ENCODE measurements at regions not wholly inside any gene's neighbourhood (a gene's known extent, or its start where the extent isn't known, plus 50 kb on each side); places are given as distances from the start of the nearest gene placed in this dataset.
A peak's percentile ranks its signal among the peaks of the same experiment; 100 is the strongest.
"Not testable (repeated sequence)": the region's sequence is repeated elsewhere in the genome, so short reads cannot be mapped to it uniquely, and the experiment has no call there.

DNA sequence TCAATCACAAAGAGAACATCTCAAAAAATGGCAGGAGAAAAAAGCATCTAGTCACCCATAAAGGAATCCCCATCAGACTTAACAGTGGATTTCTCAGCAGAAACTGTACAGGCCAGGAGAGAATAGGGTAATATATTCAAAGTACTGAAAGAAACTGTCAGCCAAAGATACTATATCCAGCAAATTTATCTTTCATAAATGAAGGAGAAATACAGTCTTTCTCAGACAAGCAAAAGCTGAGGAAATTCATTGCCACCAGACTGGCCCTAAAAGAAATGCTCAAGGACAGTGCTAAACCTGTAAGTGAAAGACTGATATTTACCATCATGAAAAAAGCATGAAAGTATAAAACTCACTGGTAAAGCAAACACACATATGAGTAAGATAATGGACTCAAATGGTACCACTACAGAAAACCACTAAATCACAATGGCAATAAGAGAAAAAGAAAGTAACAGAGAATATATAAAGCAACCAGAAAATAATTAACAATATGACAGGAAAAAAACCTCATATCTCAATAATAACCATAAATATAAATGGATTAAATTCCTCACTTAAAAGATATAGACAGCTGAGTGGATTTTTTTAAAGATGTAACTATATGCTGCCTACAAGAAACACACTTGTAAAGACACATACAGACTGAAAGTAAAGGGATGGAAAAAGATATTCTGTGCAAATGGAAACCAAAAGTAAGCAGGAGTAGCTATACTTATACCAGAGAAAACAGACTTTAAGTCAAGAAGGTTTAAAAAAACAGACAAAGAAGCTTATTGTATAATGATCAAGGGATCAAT, 83.4 kb upstream of the STK39 start:
- no peak for DNase-seq
- Histone ChIP-seq H3K9me3 (peaks cover 12% of the 10 kb centered on the region), H3K4me3 (no peak overlapping the region), H3K27me3 (no peaks in the 10 kb centered on the region), H3K36me3 (no peaks in the 10 kb centered on the region)

DNA sequence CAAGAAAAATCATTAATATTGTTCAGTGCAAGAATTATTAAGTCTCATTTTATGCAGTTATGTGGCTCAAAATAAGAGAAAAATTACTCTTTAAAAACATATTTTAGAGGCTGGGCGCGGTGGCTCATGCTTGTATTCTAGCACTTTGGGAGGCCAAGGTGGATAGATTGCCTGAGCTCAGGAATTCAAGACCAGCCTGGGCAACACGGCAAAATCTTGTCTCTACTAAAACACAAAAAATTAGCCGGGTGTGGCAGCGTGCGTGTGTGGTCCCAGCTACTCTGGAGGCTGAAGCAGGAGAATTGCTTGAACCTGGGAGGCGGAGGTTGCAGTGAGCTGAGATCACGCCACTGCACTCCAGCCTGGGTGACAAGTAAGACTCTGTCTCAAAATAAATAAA, 87.9 kb upstream of the STK39 start:
- H3K27me3 ChIP-seq, H3K36me3 ChIP-seq, H3K9me3 ChIP-seq, H3K4me3 ChIP-seq, DNase-seq: not testable (repeated sequence)

DNA sequence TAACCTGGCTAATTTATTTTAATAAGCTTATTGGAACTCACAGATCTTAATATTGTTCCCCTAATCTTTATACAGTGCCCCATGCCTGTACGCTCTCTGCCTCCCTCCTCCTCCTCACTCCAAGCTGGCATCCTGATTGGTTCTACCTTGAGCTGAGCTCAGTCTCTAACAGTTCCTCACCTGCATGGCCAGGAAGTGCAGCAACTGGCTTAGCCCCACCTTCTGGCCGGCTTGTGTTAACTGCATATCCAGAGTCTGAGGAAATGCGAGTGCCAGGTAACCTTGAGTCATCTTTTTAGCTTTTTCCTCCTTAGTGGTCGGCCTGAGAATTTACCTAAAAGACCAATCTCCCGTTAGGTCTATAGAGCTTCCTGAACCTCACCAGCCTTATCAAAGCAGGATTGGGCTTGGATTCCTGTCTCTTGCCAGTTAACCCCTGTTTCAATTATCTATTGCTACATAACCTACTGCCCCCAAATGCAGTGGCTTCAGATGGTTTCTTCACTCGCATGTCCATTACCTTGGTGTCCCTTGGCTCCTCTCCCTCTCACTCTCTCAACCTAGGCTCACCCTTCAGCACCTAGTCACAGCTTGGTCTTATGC, 89.5 kb upstream of the STK39 start:
- H3K4me3 ChIP-seq = no peak overlapping the region
- peak; percentile 7 for DNase-seq

DNA sequence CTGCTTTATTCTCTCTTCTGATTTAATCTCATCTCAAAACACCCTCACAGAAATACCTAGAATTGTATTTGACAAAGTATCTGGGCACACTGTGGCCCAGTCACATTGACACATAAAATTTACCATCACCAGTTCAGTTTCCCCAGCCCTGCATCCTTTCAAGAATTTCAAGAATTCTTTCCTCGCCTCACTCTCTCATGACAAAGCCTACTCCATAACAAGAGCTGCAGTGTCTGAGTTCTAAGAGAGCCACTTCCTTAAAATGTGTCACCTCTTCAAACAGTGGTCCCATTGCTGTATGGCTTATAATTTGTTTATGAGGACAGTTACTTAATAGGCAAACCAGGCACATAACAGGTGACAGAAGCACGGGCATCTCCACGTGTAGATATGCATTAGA, 90.9 kb upstream of the STK39 start:
- Histone ChIP-seq H3K9me3 (no peaks in the 10 kb centered on the region), H3K4me3 (no peak overlapping the region), H3K27me3 (no peaks in the 10 kb centered on the region), H3K36me3 (no peaks in the 10 kb centered on the region)
- no peak for DNase-seq

More for the DNA sequence above, 89.5 kb upstream of the STK39 start:
- H3K9me3 ChIP-seq = no peaks in the 10 kb centered on the region
- H3K36me3 ChIP-seq = no peaks in the 10 kb centered on the region
- no peaks in the 10 kb centered on the region for H3K27me3 ChIP-seq

DNA sequence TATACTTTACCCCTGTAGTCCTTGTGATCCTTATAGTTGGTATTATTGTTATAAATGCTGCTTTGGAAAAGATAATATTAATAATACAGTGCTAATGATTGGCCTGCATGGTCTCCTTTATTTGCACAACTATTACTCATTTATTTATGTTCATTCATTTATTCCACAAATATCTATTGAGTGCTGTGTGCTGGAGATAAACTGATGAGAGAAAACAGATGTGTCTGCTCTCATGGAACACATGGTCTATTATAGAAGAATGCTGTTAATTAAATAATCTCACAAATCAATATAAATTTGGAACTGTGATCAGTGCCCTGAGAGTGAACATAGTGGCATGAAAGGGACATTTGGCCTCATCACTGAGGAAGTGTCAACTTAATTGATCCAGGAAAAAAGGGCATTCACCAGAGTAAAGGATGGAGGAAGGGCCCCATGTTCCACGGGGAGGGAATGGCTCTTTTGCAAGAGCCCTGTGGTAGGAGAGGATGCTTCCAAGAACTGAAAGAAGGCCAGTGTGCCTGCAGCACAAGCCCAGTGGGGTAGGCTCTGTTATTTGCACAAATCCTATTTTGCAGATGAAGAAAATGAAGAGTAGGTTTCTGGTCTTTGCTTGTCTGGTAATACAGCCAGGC, 91.5 kb upstream of the STK39 start:
- H3K9me3 ChIP-seq = no peaks in the 10 kb centered on the region
- no peak for DNase-seq
- H3K27me3 ChIP-seq = no peaks in the 10 kb centered on the region
- no peaks in the 10 kb centered on the region for H3K36me3 ChIP-seq
- no peak overlapping the region for H3K4me3 ChIP-seq

DNA sequence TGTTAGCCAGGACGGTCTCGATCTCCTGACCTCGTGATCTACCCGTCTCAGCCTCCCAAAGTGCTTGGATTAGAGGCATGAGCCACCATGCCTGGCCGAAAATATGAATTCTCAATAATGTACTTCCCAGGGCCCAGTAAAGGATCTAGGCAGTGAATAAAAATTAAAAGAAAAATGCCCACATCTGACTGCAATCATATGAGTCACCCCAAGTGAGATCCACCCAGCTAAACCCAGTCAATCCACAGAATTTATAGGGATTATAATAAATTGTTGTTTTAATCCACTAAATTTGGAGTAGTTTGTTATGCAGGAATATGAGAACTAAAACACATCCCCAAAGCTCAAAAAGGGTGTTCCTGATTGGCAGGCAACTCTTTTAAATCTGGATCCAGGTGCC, 93.5 kb upstream of the STK39 start:
- Histone ChIP-seq H3K4me3 (no peak overlapping the region), H3K27me3 (no peaks in the 10 kb centered on the region), H3K9me3 (no peaks in the 10 kb centered on the region), H3K36me3 (no peaks in the 10 kb centered on the region)
- no peak for DNase-seq

DNA sequence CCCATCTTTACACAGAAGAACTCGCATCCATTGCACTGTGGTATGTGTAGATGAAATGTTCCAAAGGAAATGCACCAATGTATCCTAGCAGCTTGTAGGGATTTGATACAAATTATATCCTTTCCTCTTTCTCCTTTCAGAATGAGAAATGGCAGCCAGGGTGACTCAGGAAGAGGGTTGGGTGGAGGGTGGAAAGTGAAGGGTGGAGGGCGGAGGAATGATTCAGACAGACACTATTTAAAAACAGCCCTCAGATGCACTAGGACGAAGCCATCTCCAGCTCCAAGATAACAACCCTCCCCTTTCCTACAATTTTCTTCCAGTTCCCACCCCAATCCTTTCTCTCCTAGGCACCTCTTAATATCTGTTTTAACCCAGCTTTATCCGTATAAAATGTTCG, 96.2 kb upstream of the STK39 start:
- no peaks in the 10 kb centered on the region for H3K36me3 ChIP-seq
- H3K9me3 ChIP-seq = no peaks in the 10 kb centered on the region
- peak; percentile 49 for DNase-seq
- H3K27me3 ChIP-seq = no peaks in the 10 kb centered on the region
- H3K4me3 ChIP-seq = no peak overlapping the region

DNA sequence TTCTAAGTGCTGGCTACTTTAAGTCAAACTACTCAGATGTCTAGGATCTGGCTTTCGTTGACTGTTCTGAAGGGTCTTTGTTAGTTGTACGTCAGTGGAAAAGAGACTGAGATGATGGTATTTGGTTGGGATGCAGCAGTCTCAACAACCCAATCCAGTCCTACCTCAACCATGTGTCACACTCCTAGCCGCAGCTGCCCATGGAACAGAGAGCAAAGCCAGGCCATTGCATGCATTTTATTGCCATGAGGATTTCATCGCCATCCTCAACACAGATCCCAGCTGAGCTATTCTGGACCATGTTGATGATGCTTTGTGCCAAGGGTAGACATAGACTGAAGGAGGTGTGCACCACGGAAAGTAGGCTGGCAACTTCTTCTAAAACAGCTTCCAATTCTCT, 97.3 kb upstream of the STK39 start:
- H3K27me3 ChIP-seq = no peaks in the 10 kb centered on the region
- no peak overlapping the region for H3K4me3 ChIP-seq
- no peaks in the 10 kb centered on the region for H3K9me3 ChIP-seq
- no peak for DNase-seq
- H3K36me3 ChIP-seq = no peaks in the 10 kb centered on the region

DNA sequence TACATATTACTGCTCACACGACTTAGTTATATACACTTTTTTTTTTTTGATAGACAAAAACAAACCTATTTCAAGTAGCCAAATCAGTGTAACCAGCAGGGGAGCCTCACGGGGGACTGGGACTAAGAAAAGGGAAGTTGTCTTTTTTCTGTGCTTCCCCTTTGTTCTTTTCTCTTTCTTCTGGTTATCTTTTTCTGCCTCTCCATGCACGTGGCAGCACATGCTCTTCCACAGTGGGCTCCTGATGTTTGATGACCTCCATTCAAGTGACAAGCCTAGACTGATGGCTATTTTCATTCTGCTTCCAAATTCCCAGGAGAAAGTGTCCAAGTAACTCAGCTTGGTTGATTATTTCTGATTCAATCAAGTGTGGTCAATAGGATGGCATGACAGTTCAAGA, 98.2 kb upstream of the STK39 start:
- H3K36me3 ChIP-seq = no peaks in the 10 kb centered on the region
- H3K4me3 ChIP-seq = no peak overlapping the region
- no peak for DNase-seq
- no peaks in the 10 kb centered on the region for H3K9me3 ChIP-seq
- no peaks in the 10 kb centered on the region for H3K27me3 ChIP-seq

DNA sequence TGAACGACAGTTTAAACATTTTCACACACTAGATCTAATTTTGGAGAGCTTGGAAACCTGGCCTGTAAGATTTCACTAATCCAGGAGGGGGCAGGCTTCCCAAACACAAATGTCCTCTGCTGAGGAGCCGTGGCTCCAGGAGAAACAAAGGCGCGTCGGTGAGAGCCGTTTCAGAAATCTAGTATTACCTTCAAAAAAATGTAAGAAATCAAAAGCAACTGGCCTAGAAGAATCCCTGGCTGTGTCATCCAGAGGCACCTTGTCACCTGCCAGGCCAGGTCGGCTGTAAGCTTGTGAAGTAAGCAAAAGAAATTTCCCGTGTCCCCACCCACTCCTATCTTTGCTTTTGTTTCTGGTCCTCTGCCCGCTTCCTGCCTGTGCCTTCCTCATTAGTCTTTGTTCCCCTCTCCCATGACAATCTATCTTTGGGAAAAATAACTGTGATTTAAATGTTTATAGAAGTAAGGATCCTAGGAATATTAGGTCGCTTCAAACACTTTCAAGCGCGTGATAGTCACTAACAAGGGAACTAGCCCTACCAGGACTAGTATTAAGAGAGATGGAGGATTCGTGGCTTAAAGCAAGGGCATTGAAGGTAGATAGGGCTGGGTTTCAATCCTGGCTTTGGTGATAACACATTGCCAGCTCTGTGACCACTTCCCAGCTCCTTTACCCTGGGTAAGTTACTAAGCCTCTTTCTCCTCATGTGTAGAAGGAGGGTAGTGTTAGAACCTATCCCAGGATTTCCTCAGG, 99.5 kb upstream of the STK39 start:
- H3K27me3 ChIP-seq = no peaks in the 10 kb centered on the region
- DNase-seq = peak; percentile 45
- H3K4me3 ChIP-seq = peak overlapping the region; percentile 47
- no peaks in the 10 kb centered on the region for H3K9me3 ChIP-seq
- H3K36me3 ChIP-seq = no peaks in the 10 kb centered on the region

DNA sequence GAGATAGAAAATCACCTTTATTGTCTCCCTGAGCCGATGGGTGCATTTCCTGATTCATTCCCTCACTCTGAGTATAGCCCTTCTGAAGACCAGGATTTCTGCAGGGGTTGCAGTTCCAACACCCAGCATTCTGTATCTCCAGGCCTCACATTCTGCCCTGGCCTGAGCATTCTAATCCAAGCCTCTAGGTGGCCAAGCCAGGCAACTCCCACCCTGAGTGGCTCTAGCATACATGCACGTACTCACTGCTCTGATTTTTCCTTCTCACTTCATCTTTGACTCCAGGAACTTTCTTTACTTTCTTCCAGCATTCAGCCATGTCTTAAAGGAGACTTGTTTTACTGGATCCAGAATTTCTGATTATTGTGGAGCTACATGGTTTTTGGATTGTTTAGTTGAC, 100.7 kb upstream of the STK39 start:
- no peak overlapping the region for H3K4me3 ChIP-seq
- peak; percentile 15 for DNase-seq
- no peaks in the 10 kb centered on the region for H3K9me3 ChIP-seq
- no peaks in the 10 kb centered on the region for H3K36me3 ChIP-seq
- no peaks in the 10 kb centered on the region for H3K27me3 ChIP-seq

DNA sequence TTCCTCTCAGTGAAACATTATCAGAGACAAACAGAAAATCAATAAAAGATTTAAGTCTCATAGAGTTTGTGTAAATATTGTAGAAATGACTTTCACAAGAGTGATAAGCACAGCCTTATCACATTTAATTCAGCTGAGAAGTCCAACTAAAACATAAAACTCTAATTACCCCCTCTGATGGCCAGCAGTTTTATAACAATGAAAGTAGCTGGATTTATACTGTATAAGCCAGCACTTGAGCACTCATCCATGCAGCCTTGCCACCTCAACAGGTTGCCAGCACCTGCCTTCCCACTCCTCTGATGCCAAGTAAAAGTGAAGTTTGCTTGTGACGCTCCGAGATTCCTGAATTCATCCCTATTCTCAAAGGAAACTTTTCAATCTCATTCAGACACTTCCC, 103.0 kb upstream of the STK39 start:
- Histone ChIP-seq H3K4me3 (no peak overlapping the region), H3K9me3 (peaks cover 2% of the 10 kb centered on the region; the same call in 1 of the 2 replicates), H3K36me3 (no peaks in the 10 kb centered on the region), H3K27me3 (no peaks in the 10 kb centered on the region)
- DNase-seq = no peak

DNA sequence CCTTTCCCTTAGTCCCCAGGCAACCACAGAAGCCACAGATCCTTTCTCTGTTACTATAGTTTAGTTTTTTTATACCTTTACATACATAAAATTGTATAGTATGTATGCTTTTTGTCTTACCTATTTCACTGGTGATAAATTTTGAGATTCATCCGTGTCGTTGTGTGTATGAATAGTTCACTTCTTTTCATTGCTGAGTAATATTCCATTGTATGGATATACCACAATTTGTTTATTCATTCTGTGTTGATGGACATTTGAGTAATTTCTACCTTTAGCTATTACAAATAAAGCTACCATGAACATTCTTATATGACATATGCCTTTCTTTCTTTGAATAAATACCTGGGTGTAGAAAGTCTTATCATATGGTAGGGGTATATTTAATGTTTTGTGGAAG, 102.8 kb upstream of the CERS6 start:
- no peaks in the 10 kb centered on the region for H3K27me3 ChIP-seq
- no peaks in the 10 kb centered on the region for H3K36me3 ChIP-seq
- peaks cover 2% of the 10 kb centered on the region; the same call in 1 of the 2 replicates for H3K9me3 ChIP-seq
- H3K4me3 ChIP-seq = no peak overlapping the region
- no peak for DNase-seq

DNA sequence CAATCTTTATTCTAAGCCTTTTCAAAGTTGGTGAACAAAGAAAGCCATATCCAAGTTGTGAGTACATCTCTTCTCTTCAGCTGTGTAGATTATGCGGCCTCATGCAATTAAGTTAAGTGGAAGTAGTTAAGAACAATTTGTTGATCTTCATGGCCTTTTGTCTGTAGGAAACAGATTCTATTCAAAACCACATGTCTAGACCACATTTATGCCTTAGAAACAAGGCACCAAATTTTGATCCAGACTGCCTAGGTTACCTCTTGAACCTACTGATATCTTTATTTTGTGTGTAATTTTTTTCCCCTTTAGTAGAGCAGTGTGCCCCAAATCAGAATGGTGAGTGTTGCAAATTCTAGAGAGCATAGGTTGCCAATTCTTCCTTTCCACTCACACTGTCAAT, 101.6 kb upstream of the CERS6 start:
- Histone ChIP-seq H3K27me3 (no peaks in the 10 kb centered on the region), H3K36me3 (no peaks in the 10 kb centered on the region), H3K4me3 (no peak overlapping the region), H3K9me3 (peaks cover 2% of the 10 kb centered on the region; the same call in 1 of the 2 replicates)
- DNase-seq = no peak

DNA sequence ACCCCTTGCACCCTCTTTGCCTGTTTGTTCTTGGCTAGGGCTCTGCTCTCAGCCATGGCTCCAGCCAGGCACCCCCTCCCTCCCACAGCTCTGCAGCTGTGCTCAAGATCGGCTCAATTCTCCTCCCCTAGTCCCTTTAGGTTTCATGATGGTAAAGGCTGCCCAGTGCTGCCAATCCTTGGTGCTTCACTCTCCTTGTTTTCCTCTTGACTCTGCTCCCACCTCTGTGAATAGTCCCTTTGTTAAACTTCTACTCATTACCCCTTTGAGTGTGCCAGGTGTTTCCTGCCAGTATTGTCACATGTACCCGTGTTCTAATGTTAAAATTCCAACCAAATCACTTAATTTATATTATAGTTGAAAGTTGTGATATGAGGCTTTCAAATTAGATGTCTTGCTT, 101.0 kb upstream of the CERS6 start:
- no peak for DNase-seq
- no peak overlapping the region for H3K4me3 ChIP-seq

DNA sequence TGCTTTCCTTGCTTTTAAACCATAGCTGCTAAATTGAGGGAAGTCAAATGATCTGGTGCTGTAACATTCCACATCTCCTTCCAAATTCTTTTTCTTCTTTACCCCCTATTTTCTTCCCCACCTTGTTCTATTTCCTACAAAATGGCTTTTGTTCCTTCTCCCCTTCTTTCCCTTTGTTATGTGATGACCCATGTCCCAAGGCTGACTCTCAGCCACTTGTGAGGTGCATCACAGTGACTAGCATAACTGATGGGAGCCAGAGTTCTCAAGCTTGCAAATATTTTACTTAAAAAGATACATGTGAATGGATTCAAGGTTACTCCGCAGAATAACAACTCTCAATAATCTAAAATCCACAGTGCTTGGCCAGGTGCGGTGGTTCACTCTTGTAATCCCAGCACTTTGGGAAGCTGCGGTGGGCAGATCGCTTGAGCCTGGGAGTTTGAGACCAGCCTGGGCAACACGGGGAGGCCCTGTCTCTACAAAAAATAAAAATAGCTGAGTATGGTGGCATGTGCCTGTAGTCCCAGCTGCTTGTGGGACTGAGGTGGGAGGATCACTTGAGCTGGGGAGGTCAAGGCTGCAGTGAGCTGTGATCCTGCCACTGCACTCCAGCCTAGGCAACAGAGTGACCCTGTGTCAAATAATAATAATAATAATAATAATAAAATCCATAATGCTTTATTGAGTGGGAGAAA, 100.1 kb upstream of the CERS6 start:
- Histone ChIP-seq H3K36me3 (no peaks in the 10 kb centered on the region), H3K4me3 (no peak overlapping the region), H3K9me3 (peaks cover 2% of the 10 kb centered on the region; the same call in 1 of the 2 replicates), H3K27me3 (no peaks in the 10 kb centered on the region)
- no peak for DNase-seq

More for the DNA sequence above, 101.0 kb upstream of the CERS6 start:
- Histone ChIP-seq H3K9me3 (peaks cover 2% of the 10 kb centered on the region; the same call in 1 of the 2 replicates), H3K27me3 (no peaks in the 10 kb centered on the region), H3K36me3 (no peaks in the 10 kb centered on the region)

DNA sequence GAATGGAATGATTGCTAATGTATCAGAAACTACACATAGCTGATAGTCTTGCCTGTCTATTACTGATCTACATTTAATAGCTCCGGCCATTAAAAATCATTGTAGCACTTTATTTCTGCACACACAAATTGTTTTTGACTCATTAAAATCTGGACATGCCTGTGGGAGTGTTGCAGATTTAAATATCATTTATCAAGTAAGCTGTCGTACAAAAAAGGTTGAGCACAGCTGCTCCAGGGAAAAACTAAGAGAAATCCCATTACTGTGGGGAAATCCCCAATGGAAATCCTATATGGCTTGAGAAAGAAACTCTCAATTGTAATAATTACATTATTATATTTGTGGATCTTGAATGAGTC, 99.6 kb upstream of the CERS6 start:
- H3K4me3 ChIP-seq = no peak overlapping the region
- H3K36me3 ChIP-seq = no peaks in the 10 kb centered on the region
- no peaks in the 10 kb centered on the region for H3K27me3 ChIP-seq
- no peak for DNase-seq
- H3K9me3 ChIP-seq = peaks cover 2% of the 10 kb centered on the region; the same call in 1 of the 2 replicates
